Dendritic cell treated with granulocyte-macrophage colony-stimulating factor and Interleukin-4, amounts not matched to agents 40 ng/mL and 50 ng/mL, for 4 days (primary cell): ENCODE measurements at regions not wholly inside any gene's neighbourhood (a gene's known extent, or its start where the extent isn't known, plus 50 kb on each side); places are given as distances from the start of the nearest gene placed in this dataset.
A peak's percentile ranks its signal among the peaks of the same experiment; 100 is the strongest.

Source experiments
- H3K27ac Mint-ChIP-seq: one replicate; pipeline ENCODE4 v1.8.0; 2022; ENCODE audit warnings: mild to moderate bottlenecking, mixed read lengths
- H3K27me3 Mint-ChIP-seq: one replicate; pipeline ENCODE4 v1.8.0; 2022; ENCODE audit warnings: mild to moderate bottlenecking, mixed read lengths
- H3K36me3 Mint-ChIP-seq: one replicate; pipeline ENCODE4 v1.8.0; 2022; ENCODE audit warnings: low read depth, mixed read lengths
- H3K4me1 Mint-ChIP-seq: one replicate; pipeline ENCODE4 v1.8.0; 2022; ENCODE audit warnings: low read depth, mixed read lengths
- H3K4me3 Mint-ChIP-seq: one replicate; pipeline ENCODE4 v1.8.0; 2022; ENCODE audit warnings: mild to moderate bottlenecking, moderate library complexity, mixed read lengths
- H3K9me3 Mint-ChIP-seq: one replicate; pipeline ENCODE4 v1.8.0; 2022; ENCODE audit warnings: mixed read lengths
- intact Hi-C: fragments of 100-400 bp; cut with micrococcal nuclease; formaldehyde crosslinking; loops from one replicate; pipeline ENCODE4 v1.15.0; 2022

DNA sequence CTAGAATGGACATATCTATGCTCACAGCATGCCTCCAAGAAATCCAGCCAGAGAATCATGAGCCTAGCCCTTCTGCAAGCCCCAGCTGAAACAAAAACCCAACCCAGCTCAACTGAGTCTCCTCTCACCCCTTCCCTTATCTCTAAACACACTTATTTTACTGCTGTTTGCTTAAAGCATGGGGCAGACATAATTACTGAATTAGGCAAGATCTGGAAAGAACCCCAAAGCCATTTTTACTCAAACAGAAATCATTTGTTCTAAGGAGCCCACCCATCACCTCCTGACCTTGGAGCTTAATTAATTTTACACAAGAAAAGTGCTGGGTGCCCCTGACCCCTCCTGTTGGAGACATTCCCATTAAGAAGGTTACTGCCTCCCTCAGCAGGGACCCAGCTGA lies 291.6 kb downstream of the MAFB start:
- Mint-ChIP-seq H3K27ac (peak overlapping the region; percentile 42), H3K4me1 (peaks cover 6% of the 10 kb centered on the region), H3K4me3 (no peak overlapping the region), H3K9me3 (peaks cover 19% of the 10 kb centered on the region), H3K27me3 (peaks cover 12% of the 10 kb centered on the region), H3K36me3 (no peaks in the 10 kb centered on the region)
- intact Hi-C loops: no loop called here

- Mint-ChIP-seq H3K9me3 (peaks cover 8% of the 10 kb centered on the region), H3K4me3 (no peak overlapping the region), H3K36me3 (no peaks in the 10 kb centered on the region), H3K27ac (no peak overlapping the region), H3K27me3 (peaks cover 12% of the 10 kb centered on the region), H3K4me1 (peaks cover 6% of the 10 kb centered on the region)
- intact Hi-C loops: no loop called here
Observed at GRCh38 chr20:40393197-40394079, 295.6 kb downstream of the MAFB start.

GRCh38 chr20:40390654-40391053 lies 298.4 kb downstream of the MAFB start:
- H3K9me3 Mint-ChIP-seq: peaks cover 20% of the 10 kb centered on the region
- no peak overlapping the region for H3K4me3 Mint-ChIP-seq
- no peak overlapping the region for H3K27ac Mint-ChIP-seq
- intact Hi-C loops: no loop called here
- H3K4me1 Mint-ChIP-seq: peaks cover 5% of the 10 kb centered on the region
- peaks cover 8% of the 10 kb centered on the region for H3K36me3 Mint-ChIP-seq
- peaks cover 5% of the 10 kb centered on the region for H3K27me3 Mint-ChIP-seq

DNA sequence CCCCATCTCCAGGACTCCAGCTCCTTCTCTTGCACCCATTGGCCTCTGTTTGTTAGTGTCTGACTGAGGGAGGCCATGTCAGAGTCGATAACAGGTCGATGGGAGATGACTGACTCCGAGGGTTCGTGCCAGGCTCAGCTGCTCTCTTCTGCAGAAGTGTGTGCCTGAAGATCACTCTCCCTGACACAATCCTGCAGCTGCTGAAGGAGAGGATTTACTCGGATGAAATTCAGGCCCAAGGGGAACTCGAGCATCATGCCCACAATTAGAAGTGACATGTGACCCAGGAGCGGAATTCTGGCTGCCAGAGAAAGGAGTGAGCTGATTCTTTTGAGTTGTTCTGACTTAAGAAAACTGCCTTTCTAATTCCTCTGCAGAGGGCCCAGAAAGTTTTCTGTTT lies 318.2 kb downstream of the MAFB start:
- H3K27ac Mint-ChIP-seq: no peak overlapping the region
- peaks cover 7% of the 10 kb centered on the region for H3K9me3 Mint-ChIP-seq
- H3K4me3 Mint-ChIP-seq: no peak overlapping the region
- H3K4me1 Mint-ChIP-seq: peaks cover 2% of the 10 kb centered on the region
- no peaks in the 10 kb centered on the region for H3K36me3 Mint-ChIP-seq
- peaks cover 13% of the 10 kb centered on the region for H3K27me3 Mint-ChIP-seq
- intact Hi-C loops: loop anchor here (10.0 kb wide), 1 partner anchor 46 kb away; no protein-coding TSS in a partner anchor

DNA sequence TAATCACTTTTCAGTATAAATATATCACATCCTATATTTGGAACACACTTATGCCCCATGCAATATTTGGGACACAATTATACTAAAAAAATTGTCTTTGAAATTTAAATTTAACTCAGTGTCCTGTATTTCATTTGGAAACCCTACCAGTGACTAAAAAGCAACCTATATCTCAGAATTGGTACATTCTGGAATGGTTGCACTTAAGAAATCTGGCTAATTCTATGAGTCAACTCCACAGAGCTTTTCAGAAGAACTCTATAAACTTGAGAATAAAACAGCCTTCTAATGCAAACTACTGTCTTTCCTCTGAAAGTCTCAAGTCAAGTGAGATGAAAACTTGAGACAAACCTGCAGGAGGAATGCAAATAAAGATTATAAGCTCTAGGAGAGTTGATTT lies 320.2 kb downstream of the MAFB start:
- peaks cover 10% of the 10 kb centered on the region for H3K27me3 Mint-ChIP-seq
- H3K27ac Mint-ChIP-seq: no peak overlapping the region
- H3K36me3 Mint-ChIP-seq: peaks cover 6% of the 10 kb centered on the region
- peaks cover 21% of the 10 kb centered on the region for H3K4me1 Mint-ChIP-seq
- intact Hi-C loops: loop anchor here (10.0 kb wide), 2 partner anchors 56 to 316 kb away; partner anchors contain the start of gene MAFB
- no peak overlapping the region for H3K4me3 Mint-ChIP-seq
- no peaks in the 10 kb centered on the region for H3K9me3 Mint-ChIP-seq

- Mint-ChIP-seq H3K9me3 (no peaks in the 10 kb centered on the region), H3K4me3 (no peak overlapping the region), H3K27ac (peak overlapping the region; percentile 77), H3K27me3 (no peaks in the 10 kb centered on the region), H3K36me3 (peaks cover 6% of the 10 kb centered on the region), H3K4me1 (peaks cover 81% of the 10 kb centered on the region)
- intact Hi-C loops: loop anchor here (10.0 kb wide), 2 partner anchors 63 to 323 kb away; partner anchors contain the start of gene MAFB
Observed at GRCh38 chr20:40361916-40362315, 327.1 kb downstream of the MAFB start.

DNA sequence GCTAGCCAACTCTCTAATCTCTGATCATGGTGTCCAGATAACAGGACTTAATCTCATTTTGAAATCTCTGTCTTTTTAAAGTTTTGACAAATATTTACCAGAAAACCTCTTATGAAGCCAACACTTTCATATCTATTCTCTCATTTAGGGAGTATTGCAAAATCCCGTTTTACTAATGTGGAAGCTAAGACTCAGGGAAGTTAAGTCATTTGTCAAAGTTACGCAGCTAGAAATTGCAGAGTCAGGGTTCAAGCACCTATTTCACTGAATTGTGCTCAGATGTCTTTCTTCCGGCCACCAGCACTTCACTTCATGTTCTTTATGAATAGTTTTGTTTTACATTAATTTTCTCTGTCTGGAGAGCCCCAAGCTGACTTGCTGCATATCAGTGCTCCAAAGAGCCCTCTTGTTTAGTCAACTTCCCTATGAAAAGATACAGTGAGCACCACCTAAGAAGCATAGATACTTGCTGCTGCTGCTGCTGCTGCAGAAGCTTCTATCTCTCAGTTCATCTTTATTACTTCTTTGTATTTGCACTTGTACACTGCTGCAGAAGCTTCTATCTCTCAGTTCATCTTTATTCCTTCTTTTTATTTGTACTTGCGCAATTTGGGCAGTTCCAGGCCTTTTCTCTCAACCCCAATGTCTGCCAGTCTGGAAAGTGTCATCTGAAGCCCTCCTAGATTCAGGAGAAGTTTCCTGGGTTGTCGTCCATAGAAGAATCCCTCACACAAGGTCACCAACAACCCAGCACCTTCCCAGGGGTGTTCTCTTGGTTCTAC lies 329.7 kb downstream of the MAFB start:
- Mint-ChIP-seq H3K27me3 (peaks cover 6% of the 10 kb centered on the region), H3K36me3 (no peaks in the 10 kb centered on the region), H3K4me1 (peaks cover 89% of the 10 kb centered on the region), H3K4me3 (peak overlapping the region; percentile 35), H3K27ac (peak overlapping the region; percentile 83), H3K9me3 (no peaks in the 10 kb centered on the region)
- intact Hi-C loops: no loop called here

- Mint-ChIP-seq H3K9me3 (no peaks in the 10 kb centered on the region), H3K36me3 (no peaks in the 10 kb centered on the region), H3K4me3 (no peak overlapping the region), H3K4me1 (peaks cover 68% of the 10 kb centered on the region), H3K27me3 (peaks cover 18% of the 10 kb centered on the region), H3K27ac (no peak overlapping the region)
- intact Hi-C loops: no loop called here
Observed at GRCh38 chr20:40354880-40355279, 334.2 kb downstream of the MAFB start.

GRCh38 chr20:40343390-40343789 lies 345.6 kb downstream of the MAFB start:
- Mint-ChIP-seq H3K27ac (no peak overlapping the region), H3K9me3 (peaks cover 60% of the 10 kb centered on the region), H3K27me3 (peaks cover 10% of the 10 kb centered on the region), H3K4me1 (peaks cover 44% of the 10 kb centered on the region), H3K36me3 (peaks cover 34% of the 10 kb centered on the region), H3K4me3 (no peak overlapping the region)
- intact Hi-C loops: loop anchor here (5.0 kb wide), 1 partner anchor 119 kb away; no protein-coding TSS in a partner anchor

GRCh38 chr20:40341561-40341960 lies 347.5 kb downstream of the MAFB start:
- peaks cover 47% of the 10 kb centered on the region for H3K9me3 Mint-ChIP-seq
- no peak overlapping the region for H3K4me3 Mint-ChIP-seq
- peak overlapping the region; percentile 91 for H3K27ac Mint-ChIP-seq
- H3K36me3 Mint-ChIP-seq: peaks cover 27% of the 10 kb centered on the region
- H3K27me3 Mint-ChIP-seq: peaks cover 5% of the 10 kb centered on the region
- intact Hi-C loops: loop anchor here (2.0 to 5.0 kb wide), 2 partner anchors 15 to 121 kb away; no protein-coding TSS in a partner anchor
- peaks cover 53% of the 10 kb centered on the region for H3K4me1 Mint-ChIP-seq

GRCh38 chr20:40339661-40340449 lies 349.2 kb downstream of the MAFB start:
- Mint-ChIP-seq H3K4me1 (peaks cover 59% of the 10 kb centered on the region), H3K36me3 (peaks cover 27% of the 10 kb centered on the region), H3K27me3 (no peaks in the 10 kb centered on the region), H3K27ac (peak overlapping the region; percentile 91), H3K4me3 (no peak overlapping the region), H3K9me3 (peaks cover 30% of the 10 kb centered on the region)
- intact Hi-C loops: loop anchor here (2.0 to 5.0 kb wide), 2 partner anchors 17 to 122 kb away; no protein-coding TSS in a partner anchor

DNA sequence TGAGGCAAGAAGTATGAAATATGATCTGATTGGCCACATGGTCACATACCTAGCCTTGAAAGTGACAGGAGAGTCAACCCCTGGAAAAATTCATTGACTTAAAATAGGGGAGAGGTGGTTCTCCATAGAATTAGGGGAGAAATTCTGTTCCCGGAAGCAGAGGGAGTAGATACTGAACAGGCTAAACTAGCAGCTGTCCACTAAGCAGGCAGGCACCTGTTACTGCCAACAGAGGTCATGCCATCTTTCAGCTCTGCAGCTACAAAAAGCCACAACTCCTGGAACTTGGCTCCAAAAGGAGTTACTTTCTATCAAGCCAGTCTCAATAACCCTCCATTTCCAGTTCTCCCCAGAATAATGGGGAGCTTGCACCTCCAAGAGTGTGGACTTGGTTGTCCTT lies 352.5 kb downstream of the MAFB start:
- H3K4me3 Mint-ChIP-seq: no peak overlapping the region
- H3K4me1 Mint-ChIP-seq: peaks cover 71% of the 10 kb centered on the region
- intact Hi-C loops: no loop called here
- H3K36me3 Mint-ChIP-seq: no peaks in the 10 kb centered on the region
- H3K27me3 Mint-ChIP-seq: peaks cover 8% of the 10 kb centered on the region
- peak overlapping the region; percentile 57 for H3K27ac Mint-ChIP-seq
- H3K9me3 Mint-ChIP-seq: peaks cover under 1% of the 10 kb centered on the region

GRCh38 chr20:40335901-40336351 lies 353.1 kb downstream of the MAFB start:
- Mint-ChIP-seq H3K27me3 (peaks cover 8% of the 10 kb centered on the region), H3K4me3 (no peak overlapping the region), H3K27ac (peak overlapping the region; percentile 57), H3K4me1 (peaks cover 70% of the 10 kb centered on the region), H3K36me3 (no peaks in the 10 kb centered on the region), H3K9me3 (no peaks in the 10 kb centered on the region)
- intact Hi-C loops: no loop called here
